Cardiac muscle cell (in vitro differentiated cells and primary cell): ENCODE measurements at regions not wholly inside any gene's neighbourhood (a gene's known extent, or its start where the extent isn't known, plus 50 kb on each side); places are given as distances from the start of the nearest gene placed in this dataset.

Source experiments
- DNase-seq, 2 donors: peaks; one replicate each; pipeline versions ENCODE4 v3.0.0 to v3.0.0-alpha.2; 2010 to 2017; ENCODE audit warnings: low read depth in 1 of 2, low spot score in 1 of 2
- H3K27ac ChIP-seq: fragments of 200-600 bp; sonication (generic); 2 replicates; pipeline ENCODE4 v1.5.1; 2016
- H3K27me3 ChIP-seq: fragments of 200-600 bp; sonication (generic); 2 replicates; pipeline ENCODE4 v1.6.0; 2016; ENCODE audit warnings: control low read depth
- H3K36me3 ChIP-seq: fragments of 200-600 bp; sonication (generic); 2 replicates; pipeline ENCODE4 v1.5.1; 2016; ENCODE audit warnings: control low read depth
- H3K4me1 ChIP-seq: fragments of 200-600 bp; sonication (generic); 2 replicates; pipeline ENCODE4 v1.8.1; 2017; ENCODE audit warnings: low read depth, mild to moderate bottlenecking, mixed run types
- H3K4me3 ChIP-seq: fragments of 200-600 bp; sonication (generic); 2 replicates; pipeline ENCODE4 v1.5.1; 2016; ENCODE audit warnings: mild to moderate bottlenecking
- H3K9me3 ChIP-seq: fragments of 200-600 bp; sonication (generic); 2 replicates; pipeline ENCODE4 v1.5.1; 2017; ENCODE audit warnings: low read depth, mild to moderate bottlenecking, control low read depth
- TF ChIP-seq, protein P1 (sequence below): IDR thresholded peaks from 2 replicates; pipeline ENCODE4 v1.5.1; 2012; ENCODE audit warnings: low read depth, mild to moderate bottlenecking, low read length

DNA sequence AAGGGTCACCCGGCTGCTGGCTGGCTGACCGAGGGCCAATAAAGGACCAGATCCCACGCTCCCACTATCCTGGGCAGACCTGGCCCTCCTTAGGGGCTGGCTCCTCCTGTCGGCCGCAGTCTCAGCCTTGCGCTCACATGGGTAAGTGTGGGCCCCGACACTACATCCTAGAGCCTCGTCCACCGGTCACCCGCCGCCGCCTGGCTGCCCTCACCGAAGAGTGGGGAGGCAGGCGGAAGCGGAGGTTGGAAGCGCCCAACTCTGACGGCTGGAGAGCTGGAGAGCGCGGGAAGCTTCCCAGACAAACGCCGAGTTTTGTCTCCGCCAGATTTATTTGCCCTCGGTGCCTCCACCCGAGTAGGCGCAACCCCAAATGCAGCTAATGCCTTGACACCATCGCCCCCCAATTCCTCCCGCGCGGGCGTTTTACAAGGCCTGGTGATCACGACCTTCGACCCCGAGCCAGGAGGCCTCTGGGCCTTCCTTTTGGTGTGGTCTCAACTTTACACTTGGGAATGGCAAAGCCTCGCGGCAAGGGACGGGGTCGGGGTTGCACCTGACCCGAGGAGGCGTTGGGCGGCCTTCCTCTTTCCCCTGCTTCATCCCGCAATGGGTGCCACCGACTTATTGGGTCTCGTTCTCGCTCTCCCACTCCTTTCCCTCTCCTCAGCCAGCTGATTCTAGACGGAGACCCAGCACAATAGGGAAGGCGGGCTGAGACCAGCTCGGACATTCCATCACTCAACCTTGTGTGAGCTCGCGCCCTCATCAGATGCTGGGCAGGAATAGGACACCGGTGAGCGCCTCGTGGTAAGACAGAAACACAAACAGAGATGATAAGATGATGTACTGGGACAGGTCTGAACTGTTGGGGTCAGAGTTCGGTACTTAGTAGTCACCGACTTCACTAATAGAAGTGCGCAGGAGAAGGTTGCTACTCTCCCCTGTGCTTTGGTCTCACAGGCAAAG, 78.3 kb upstream of the ANO4 start:
- Histone ChIP-seq H3K9me3 (no peaks in the 10 kb centered on the region), H3K36me3 (no peaks in the 10 kb centered on the region), H3K27ac (no peak overlapping the region), H3K4me1 (peaks cover 5% of the 10 kb centered on the region), H3K27me3 (peaks cover 52% of the 10 kb centered on the region), H3K4me3 (no peak overlapping the region)
- TF ChIP-seq, protein P1, sequence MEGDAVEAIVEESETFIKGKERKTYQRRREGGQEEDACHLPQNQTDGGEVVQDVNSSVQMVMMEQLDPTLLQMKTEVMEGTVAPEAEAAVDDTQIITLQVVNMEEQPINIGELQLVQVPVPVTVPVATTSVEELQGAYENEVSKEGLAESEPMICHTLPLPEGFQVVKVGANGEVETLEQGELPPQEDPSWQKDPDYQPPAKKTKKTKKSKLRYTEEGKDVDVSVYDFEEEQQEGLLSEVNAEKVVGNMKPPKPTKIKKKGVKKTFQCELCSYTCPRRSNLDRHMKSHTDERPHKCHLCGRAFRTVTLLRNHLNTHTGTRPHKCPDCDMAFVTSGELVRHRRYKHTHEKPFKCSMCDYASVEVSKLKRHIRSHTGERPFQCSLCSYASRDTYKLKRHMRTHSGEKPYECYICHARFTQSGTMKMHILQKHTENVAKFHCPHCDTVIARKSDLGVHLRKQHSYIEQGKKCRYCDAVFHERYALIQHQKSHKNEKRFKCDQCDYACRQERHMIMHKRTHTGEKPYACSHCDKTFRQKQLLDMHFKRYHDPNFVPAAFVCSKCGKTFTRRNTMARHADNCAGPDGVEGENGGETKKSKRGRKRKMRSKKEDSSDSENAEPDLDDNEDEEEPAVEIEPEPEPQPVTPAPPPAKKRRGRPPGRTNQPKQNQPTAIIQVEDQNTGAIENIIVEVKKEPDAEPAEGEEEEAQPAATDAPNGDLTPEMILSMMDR: no peak
- peak in 1 of 2 donors; percentile 2 for DNase-seq

DNA sequence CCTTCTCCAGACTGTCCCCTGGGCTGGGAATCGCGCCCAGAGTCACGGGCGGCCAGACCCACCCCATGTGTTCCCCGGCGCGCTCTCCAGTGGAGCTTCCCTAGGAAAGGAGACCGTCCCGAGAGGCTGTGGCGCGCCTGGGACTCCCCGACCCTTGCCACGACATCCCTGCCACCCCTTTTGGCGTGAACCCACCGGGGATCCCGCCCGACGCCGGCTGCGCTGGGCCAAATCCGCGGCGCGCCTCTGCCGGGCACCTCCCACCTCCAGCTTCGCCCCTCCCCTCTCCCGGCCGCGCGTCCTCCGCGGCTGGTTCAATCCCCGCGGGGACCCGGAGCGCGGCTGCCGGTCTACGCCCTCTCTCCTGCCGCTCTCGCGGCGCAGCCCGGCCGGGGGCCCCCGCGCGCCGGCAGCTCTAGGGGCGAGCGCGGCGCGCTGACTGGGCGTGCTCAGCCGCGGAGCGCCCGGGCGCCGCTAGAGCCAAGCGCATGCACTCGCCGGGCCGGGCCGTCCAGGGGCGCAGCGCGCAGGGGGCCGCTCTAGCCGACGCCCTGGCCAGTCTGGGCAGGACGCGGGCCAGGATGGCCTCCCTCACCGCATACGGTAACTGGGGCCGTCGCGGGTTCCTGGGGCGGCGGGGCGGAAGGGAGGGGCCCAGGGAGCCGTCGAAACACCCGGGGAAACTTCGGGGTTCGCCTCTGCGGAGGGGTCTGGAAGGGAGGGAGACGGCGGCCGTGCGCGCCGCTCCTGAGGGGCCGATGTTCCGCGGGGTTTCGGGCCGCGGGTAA, 77.4 kb upstream of the ANO4 start:
- TF ChIP-seq, protein P1: no peak
- DNase-seq: peak; percentile 51 to 71
- Histone ChIP-seq H3K9me3 (no peaks in the 10 kb centered on the region), H3K4me1 (peaks cover 5% of the 10 kb centered on the region), H3K36me3 (no peaks in the 10 kb centered on the region), H3K27me3 (peaks cover 52% of the 10 kb centered on the region), H3K4me3 (peak overlapping the region; percentile 37), H3K27ac (no peak overlapping the region)

- no peaks in the 10 kb centered on the region for H3K36me3 ChIP-seq
- TF ChIP-seq, protein P1: no peak
Observed at GRCh38 chr12:100717733-100718067, 76.9 kb upstream of the ANO4 start.

GRCh38 chr12:100718187-100718586, 76.4 kb upstream of the ANO4 start:
- peak overlapping the region; percentile 37 for H3K4me3 ChIP-seq

More at GRCh38 chr12:100717733-100718067, 76.9 kb upstream of the ANO4 start:
- Histone ChIP-seq H3K27ac (no peak overlapping the region), H3K4me1 (peaks cover 5% of the 10 kb centered on the region), H3K4me3 (peak overlapping the region; percentile 37), H3K9me3 (no peaks in the 10 kb centered on the region), H3K27me3 (peaks cover 52% of the 10 kb centered on the region)
- peak; percentile 6 to 24 for DNase-seq

DNA sequence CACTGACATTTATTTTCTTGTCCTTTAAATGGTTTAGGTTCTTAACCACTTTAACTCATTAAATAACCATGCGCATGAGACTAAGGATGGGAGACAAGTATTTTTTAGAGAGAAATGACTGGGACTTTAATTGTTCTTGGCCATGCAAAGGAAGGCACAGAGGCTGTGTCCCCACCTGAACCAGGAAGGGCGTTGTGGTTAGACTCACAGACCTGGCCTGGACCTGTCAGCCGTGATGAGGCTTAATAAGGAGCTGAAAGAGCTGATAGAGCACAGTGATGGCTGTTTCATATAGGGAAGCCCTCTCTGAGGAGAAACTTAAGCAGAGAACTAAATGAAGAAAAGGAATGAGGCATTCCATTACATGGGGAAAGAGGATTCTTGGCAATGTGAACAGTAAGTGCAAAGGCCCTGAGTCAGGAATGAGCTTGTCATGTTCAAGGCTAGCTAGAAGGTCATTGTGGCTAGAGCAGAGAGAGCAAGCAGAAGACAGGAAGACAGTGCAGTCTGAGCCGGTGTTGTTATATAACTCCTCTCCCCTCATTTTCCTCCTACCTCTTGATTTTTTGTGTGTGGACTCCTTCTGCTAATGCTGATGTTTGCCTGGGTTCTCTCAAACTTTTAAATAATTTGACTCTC, 74.4 kb upstream of the ANO4 start:
- peaks cover 40% of the 10 kb centered on the region for H3K27me3 ChIP-seq
- H3K27ac ChIP-seq: no peak overlapping the region
- H3K9me3 ChIP-seq: no peaks in the 10 kb centered on the region
- no peak overlapping the region for H3K4me3 ChIP-seq
- DNase-seq: peak in 1 of 2 donors; percentile 4
- TF ChIP-seq, protein P1: no peak
- H3K36me3 ChIP-seq: no peaks in the 10 kb centered on the region
- peaks cover 5% of the 10 kb centered on the region for H3K4me1 ChIP-seq

More at GRCh38 chr12:100718187-100718586, 76.4 kb upstream of the ANO4 start:
- no peak overlapping the region for H3K27ac ChIP-seq
- TF ChIP-seq, protein P1: no peak
- peaks cover 52% of the 10 kb centered on the region for H3K27me3 ChIP-seq
- no peaks in the 10 kb centered on the region for H3K36me3 ChIP-seq
- peak; percentile 13 to 40 for DNase-seq
- H3K9me3 ChIP-seq: no peaks in the 10 kb centered on the region
- H3K4me1 ChIP-seq: peaks cover 5% of the 10 kb centered on the region
